Kidney epithelial cell (primary cell): ENCODE measurements at regions not wholly inside any gene's neighbourhood (a gene's known extent, or its start where the extent isn't known, plus 50 kb on each side); places are given as distances from the start of the nearest gene placed in this dataset.

Source experiments
- DNase-seq: peaks from one replicate; pipeline ENCODE4 v3.0.0-alpha.2; 2010; ENCODE audit warnings: low read depth
- H3K27me3 ChIP-seq: 2 replicates; pipeline ENCODE4 v1.6.0; 2011; ENCODE audit warnings: low read length; ENCODE audit not compliant: control insufficient read depth, insufficient read depth
- H3K36me3 ChIP-seq: 2 replicates; pipeline ENCODE4 v1.5.1; 2011; ENCODE audit warnings: low read length; ENCODE audit not compliant: control insufficient read depth, insufficient read depth
- H3K4me3 ChIP-seq: 2 replicates; pipeline ENCODE4 v1.5.1; 2011; ENCODE audit warnings: low read depth, mild to moderate bottlenecking, control low read depth, low read length
- TF ChIP-seq, protein P1 (sequence below): IDR thresholded peaks from 2 replicates; pipeline ENCODE4 v1.5.1; 2011; ENCODE audit warnings: mild to moderate bottlenecking, moderate library complexity, low read length, control low read depth, inconsistent platforms; ENCODE audit not compliant: insufficient read depth, poor library complexity, severe bottlenecking

DNA sequence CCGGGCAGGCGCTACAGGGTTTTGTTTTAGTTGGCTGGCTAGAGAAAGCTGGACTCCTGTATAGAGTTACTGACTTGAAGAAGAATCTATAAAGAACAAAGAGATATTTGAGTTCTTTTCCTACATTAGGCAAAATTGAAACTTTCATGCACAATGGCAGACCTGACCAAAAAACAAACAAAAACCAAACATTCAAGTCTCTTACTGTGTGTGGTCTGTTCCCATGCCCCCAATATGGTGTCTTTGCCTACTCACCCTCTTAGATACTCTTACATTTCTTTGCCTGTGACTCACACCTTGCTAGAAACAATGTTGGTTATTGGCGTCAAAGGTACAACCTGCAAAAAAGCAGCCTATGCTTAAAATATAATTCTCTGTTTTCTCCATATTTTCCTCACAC, 109.5 kb upstream of the TMC3 start:
- TF ChIP-seq, protein P1, sequence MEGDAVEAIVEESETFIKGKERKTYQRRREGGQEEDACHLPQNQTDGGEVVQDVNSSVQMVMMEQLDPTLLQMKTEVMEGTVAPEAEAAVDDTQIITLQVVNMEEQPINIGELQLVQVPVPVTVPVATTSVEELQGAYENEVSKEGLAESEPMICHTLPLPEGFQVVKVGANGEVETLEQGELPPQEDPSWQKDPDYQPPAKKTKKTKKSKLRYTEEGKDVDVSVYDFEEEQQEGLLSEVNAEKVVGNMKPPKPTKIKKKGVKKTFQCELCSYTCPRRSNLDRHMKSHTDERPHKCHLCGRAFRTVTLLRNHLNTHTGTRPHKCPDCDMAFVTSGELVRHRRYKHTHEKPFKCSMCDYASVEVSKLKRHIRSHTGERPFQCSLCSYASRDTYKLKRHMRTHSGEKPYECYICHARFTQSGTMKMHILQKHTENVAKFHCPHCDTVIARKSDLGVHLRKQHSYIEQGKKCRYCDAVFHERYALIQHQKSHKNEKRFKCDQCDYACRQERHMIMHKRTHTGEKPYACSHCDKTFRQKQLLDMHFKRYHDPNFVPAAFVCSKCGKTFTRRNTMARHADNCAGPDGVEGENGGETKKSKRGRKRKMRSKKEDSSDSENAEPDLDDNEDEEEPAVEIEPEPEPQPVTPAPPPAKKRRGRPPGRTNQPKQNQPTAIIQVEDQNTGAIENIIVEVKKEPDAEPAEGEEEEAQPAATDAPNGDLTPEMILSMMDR, result no peak
- Histone ChIP-seq H3K27me3 (peaks cover 3% of the 10 kb centered on the region), H3K4me3 (no peak overlapping the region), H3K36me3 (no peaks in the 10 kb centered on the region)
- DNase-seq, result no peak

DNA sequence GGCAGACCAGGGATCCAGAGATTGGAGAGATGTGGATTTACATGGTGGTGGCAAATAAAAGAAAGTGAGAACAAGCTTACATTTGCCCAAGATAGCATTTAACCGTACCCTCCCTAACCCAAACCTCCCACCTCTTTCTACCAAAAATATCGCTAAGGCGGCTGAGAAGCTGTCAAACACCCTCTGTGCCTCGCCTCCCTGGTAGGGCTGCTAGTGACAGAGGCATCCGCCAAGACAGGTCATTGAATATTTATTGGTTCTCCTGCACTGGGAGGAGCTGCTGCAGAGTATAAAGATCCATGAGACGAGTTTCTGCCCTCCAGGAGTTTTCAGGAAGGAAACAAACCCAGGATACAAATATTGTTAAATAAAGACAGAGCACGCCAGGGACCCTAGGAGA, 107.3 kb upstream of the TMC3 start:
- DNase-seq, result no peak
- Histone ChIP-seq H3K27me3 (peaks cover 3% of the 10 kb centered on the region), H3K4me3 (no peak overlapping the region), H3K36me3 (no peaks in the 10 kb centered on the region)
- TF ChIP-seq, protein P1, result no peak

DNA sequence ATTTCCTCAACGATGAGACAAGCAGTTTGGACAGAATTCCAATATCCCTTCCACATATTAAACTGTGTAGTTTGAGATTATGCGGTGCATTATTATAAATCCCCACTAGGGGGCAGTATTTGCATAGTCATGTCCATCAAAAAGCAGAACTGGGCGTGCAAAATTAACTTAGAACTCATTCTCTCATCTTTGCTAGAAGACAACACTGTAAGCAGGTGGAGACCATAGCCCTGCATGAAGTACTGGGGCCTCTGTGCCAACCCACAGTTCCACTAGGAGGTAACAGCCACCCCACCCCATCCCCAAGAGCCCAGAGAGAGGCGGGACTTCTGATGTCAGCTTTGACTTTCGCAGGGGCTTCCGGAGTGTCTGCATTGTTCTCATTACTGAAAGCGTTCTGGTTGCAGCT, 106.6 kb upstream of the TMC3 start:
- Histone ChIP-seq H3K4me3 (no peak overlapping the region), H3K27me3 (peaks cover 3% of the 10 kb centered on the region), H3K36me3 (no peaks in the 10 kb centered on the region)
- TF ChIP-seq, protein P1, result peak; percentile 61
- DNase-seq, result peak; percentile 19

DNA sequence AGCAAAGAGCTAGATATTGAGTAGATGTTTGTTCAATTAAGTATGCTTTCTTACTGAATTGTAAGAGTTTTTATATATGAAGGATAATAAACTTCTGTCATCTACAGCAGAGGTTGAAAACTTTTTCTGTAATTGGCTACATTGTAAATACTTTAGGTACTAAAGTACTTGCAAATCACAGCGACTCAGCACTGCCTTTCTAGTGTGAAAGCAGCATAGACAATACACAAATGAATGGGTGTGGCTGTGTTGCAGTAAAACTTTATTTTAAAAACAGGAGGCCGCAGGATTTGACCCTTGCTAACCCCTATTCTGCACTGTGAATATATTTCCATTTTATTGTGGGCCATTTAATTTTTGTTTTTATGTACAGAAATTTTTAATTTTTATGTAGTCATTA, 104.3 kb upstream of the TMC3 start:
- no peak for DNase-seq
- Histone ChIP-seq H3K4me3 (no peak overlapping the region), H3K27me3 (peaks cover 3% of the 10 kb centered on the region), H3K36me3 (no peaks in the 10 kb centered on the region)
- TF ChIP-seq, protein P1, result no peak

DNA sequence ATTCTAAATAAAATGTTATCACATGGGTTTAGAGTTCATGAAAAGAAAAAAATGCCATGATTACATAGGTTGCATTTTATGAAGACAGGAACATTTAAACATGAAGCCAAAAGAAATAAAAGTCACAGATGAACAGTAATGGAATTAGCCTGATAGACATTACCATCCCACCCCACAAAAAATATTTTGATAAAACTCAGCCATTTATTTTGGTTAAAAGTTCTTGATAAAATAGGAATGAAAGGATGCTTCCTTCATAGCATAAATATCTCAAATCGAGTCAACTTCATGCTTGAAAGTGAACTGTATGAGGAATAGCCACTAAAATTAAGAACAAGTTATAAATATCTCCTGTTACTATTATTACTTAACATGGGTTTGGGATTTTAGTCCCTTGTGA, 101.9 kb upstream of the TMC3 start:
- Histone ChIP-seq H3K27me3 (no peaks in the 10 kb centered on the region), H3K36me3 (no peaks in the 10 kb centered on the region), H3K4me3 (no peak overlapping the region)
- no peak for DNase-seq
- TF ChIP-seq, protein P1, result no peak

DNA sequence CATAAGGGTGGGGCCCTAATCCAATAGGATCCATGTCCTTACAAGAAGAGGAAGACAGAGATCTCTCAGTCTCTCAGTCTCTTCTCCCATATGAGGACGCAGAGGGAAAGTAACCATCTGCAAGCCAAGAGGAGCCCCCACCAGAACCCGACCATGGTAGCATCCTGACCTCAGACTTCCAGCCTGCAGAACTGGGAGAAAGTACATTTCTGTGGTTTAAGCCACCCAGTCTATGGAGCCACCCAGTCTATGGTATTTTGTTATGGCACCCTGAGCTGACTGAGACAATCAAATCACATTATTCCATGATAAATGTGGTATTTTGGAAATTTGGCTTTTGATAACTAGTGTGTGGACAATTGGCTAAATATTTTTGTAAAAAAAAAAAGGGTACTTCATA, 101.5 kb upstream of the TMC3 start:
- no peak for DNase-seq
- TF ChIP-seq, protein P1, result no peak
- Histone ChIP-seq H3K4me3 (no peak overlapping the region), H3K27me3 (no peaks in the 10 kb centered on the region), H3K36me3 (no peaks in the 10 kb centered on the region)
